AG04449 (cell line): ENCODE measurements at regions not wholly inside any gene's neighbourhood (a gene's known extent, or its start where the extent isn't known, plus 50 kb on each side); places are given as distances from the start of the nearest gene placed in this dataset.

ENCODE experiments used
- CTCF ChIA-PET: fragments of 350-600 bp; formaldehyde crosslinking; extraction: SDS; loops from one replicate; lab custom pipeline; 2021; ENCODE audit warnings: antibody characterized with exemption; lab: Yijun Ruan, JAX
- POLR2A ChIA-PET: fragments of 400-600, 350-600 bp; formaldehyde crosslinking; extraction: SDS; loops from one replicate; lab custom pipeline; 2020; ENCODE audit warnings: antibody characterized with exemption, inconsistent platforms; lab: Yijun Ruan, JAX
- DNase-seq: peaks from one replicate; pipeline ENCODE4 v3.0.0-alpha.2; 2010; ENCODE audit warnings: low read depth, low spot score
- H3K4me3 ChIP-seq: 2 replicates; pipeline ENCODE4 v1.5.1; 2011; ENCODE audit warnings: low read depth, mild to moderate bottlenecking, control low read depth, low read length
- CTCF ChIP-seq: IDR thresholded peaks from one replicate; pipeline ENCODE4 v1.5.1; 2011; ENCODE audit warnings: mild to moderate bottlenecking, moderate library complexity, low read length, control low read depth, inconsistent platforms; ENCODE audit not compliant: insufficient read depth; ENCODE audit errors: missing control alignments

GRCh38 chr3:64357481-64357880 lies 132.2 kb upstream of the PRICKLE2 start:
- no peak for TF ChIP-seq CTCF
- CTCF ChIA-PET: interaction anchor here (1.3 to 3.0 kb wide), 2 partner anchors 127 to 334 kb away, joined by 3 to 13 read pairs; partner anchors contain the start of gene PSMD6
- POLR2A ChIA-PET: no interaction called here

DNA sequence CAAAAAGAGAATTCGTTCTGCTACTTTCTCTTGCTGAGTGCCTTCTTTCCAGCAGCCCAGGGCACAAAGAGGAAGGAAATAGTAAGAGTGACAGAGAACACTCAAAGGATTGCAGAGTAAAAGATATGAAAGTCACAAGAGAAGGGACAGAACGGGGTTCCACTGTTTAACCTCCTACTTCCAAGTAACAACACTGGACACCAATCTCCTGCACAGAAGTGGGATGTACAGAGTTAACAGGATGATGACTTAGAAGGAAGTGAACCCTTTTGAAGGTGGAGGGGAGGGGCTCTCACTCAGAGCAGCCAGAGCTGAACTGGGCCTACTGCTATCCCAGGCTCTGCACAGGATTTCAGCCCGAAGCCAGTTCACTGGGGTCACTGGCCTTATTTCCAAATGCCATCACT lies 130.1 kb upstream of the PRICKLE2 start:
- no peak for TF ChIP-seq CTCF
- ChIA-PET CTCF (interaction anchor here (1.0 to 3.0 kb wide), 4 partner anchors 21 to 332 kb away, joined by 3 to 13 read pairs (median 4); partner anchors contain the start of gene PSMD6), POLR2A (no interaction called here)
- DNase-seq: no peak
- no peak overlapping the region for H3K4me3 ChIP-seq

More at GRCh38 chr3:64357481-64357880, 132.2 kb upstream of the PRICKLE2 start:
- no peak for DNase-seq
- H3K4me3 ChIP-seq: no peak overlapping the region

DNA sequence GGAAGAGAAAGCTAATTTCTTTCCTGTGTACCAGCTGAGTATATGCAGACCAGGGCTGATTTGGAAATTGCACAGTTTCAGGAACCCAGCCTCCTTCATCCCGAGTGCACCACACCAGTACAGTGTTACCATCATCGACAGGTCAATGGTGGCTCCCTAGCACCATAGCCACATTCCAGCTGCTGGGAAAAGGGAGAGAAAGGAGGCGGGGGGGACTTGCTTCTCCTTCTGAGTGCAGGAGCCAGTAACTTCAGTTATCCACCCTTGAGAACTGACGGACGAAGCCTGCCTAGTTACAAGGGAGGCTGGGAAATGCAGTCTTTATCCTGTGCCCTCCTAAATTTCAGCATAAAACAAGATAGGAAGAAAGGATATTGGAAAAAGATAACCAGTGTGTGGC lies 129.7 kb upstream of the PRICKLE2 start:
- ChIA-PET POLR2A (no interaction called here), CTCF (interaction anchor here (0.9 to 3.0 kb wide), 3 partner anchors 11 to 332 kb away, joined by 3 to 13 read pairs (median 4); partner anchors contain the start of gene PSMD6)
- no peak for TF ChIP-seq CTCF
- no peak for DNase-seq
- no peak overlapping the region for H3K4me3 ChIP-seq

DNA sequence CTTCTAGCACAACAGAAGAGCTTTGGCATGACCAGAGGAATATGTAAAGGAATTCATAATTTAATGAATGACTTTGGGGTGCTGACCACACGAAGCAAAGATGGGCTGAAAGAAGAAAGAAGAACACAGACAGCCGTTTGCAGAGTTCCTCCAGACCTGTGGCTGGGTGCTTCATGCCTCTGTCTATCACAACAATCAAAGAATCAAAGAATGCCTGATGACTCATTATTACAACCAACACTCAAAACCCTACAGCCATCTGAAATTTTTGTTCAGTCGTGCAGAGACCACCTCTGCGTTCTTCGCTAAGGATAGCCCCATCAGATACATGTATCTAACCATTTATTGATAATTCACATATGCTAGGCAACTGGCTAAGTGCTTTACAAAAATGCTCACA lies 129.0 kb upstream of the PRICKLE2 start:
- H3K4me3 ChIP-seq: no peak overlapping the region
- ChIA-PET POLR2A (no interaction called here), CTCF (interaction anchor here (0.9 kb wide), 2 partner anchors 10 to 88 kb away, joined by 3 read pairs; no protein-coding TSS in a partner anchor)
- TF ChIP-seq CTCF: no peak
- no peak for DNase-seq

GRCh38 chr3:64353226-64353625 lies 128.0 kb upstream of the PRICKLE2 start:
- CTCF ChIA-PET: no interaction called here

DNA sequence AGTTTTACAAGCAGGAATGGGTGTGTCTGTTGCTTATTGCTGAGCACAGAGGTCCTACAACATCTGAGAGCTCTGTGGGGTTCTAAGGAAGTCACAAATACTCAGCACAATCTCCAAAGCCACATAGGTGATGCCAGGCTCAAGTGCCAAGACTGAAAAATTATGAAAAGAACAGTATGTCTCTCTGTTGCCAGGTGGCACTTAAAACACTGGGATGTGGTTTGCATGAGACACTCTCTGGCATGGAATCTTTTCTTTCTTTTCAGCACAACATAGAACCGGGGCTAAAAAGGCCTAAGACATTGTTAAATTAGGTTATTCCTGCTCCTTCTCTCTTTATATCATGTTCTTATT lies 127.3 kb upstream of the PRICKLE2 start:
- H3K4me3 ChIP-seq: no peak overlapping the region
- no peak for DNase-seq
- no peak for TF ChIP-seq CTCF
- ChIA-PET POLR2A (interaction anchor here (0.8 kb wide), 1 partner anchor 8 kb away, joined by 3 read pairs; no protein-coding TSS in a partner anchor), CTCF (interaction anchor here (1.0 kb wide), 1 partner anchor 47 kb away, joined by 3 read pairs; no protein-coding TSS in a partner anchor)

More at GRCh38 chr3:64353226-64353625, 128.0 kb upstream of the PRICKLE2 start:
- POLR2A ChIA-PET: no interaction called here
- no peak for DNase-seq
- H3K4me3 ChIP-seq: no peak overlapping the region; the same call in 1 of the 2 replicates
- no peak for TF ChIP-seq CTCF
